RCC 7860 (cell line): ENCODE measurements at regions not wholly inside any gene's neighbourhood (a gene's known extent, or its start where the extent isn't known, plus 50 kb on each side); places are given as distances from the start of the nearest gene placed in this dataset.

Experiments used
- DNase-seq: peaks from one replicate; pipeline ENCODE4 v3.0.0-alpha.2; 2015; ENCODE audit warnings: low spot score
- FAIRE-seq: peaks from 2 replicates; lab custom pipeline; 2012; peaks lifted over from hg19 to GRCh38; lab: Jason Lieb, UNC

GRCh38 chr15:39226169-39226937 lies 354.5 kb upstream of the THBS1 start:
- FAIRE-seq = no peak

GRCh38 chr15:39227001-39227400 lies 353.9 kb upstream of the THBS1 start:
- FAIRE-seq (no peak), DNase-seq (peak; percentile 8)

More at GRCh38 chr15:39226169-39226937, 354.5 kb upstream of the THBS1 start:
- no peak for DNase-seq

- no peak for DNase-seq
- FAIRE-seq = no peak
Measured at GRCh38 chr15:39228889-39229288, 352.0 kb upstream of the THBS1 start.

- DNase-seq (no peak), FAIRE-seq (no peak)
Measured at GRCh38 chr15:39230205-39230907, 350.5 kb upstream of the THBS1 start.

- DNase-seq (no peak), FAIRE-seq (no peak)
Measured at GRCh38 chr15:39230908-39231285, 350.0 kb upstream of the THBS1 start.

GRCh38 chr15:39232512-39232911 lies 348.4 kb upstream of the THBS1 start:
- FAIRE-seq (peak; percentile 89), DNase-seq (peak; percentile 91)

GRCh38 chr15:39235084-39235795 lies 345.6 kb upstream of the THBS1 start:
- peak; percentile 91 for FAIRE-seq
- DNase-seq = peak; percentile 62

- DNase-seq (no peak), FAIRE-seq (no peak)
Measured at GRCh38 chr15:39236375-39236774, 344.5 kb upstream of the THBS1 start.

GRCh38 chr15:39238443-39238842 lies 342.4 kb upstream of the THBS1 start:
- DNase-seq (no peak), FAIRE-seq (no peak)

GRCh38 chr15:39239562-39239961 lies 341.3 kb upstream of the THBS1 start:
- DNase-seq = peak; percentile 76
- peak; percentile 95 for FAIRE-seq

GRCh38 chr15:39242345-39242744 lies 338.5 kb upstream of the THBS1 start:
- FAIRE-seq = peak; percentile 96
- DNase-seq = peak; percentile 84

GRCh38 chr15:39243396-39243795 lies 337.5 kb upstream of the THBS1 start:
- DNase-seq (peak; percentile 46), FAIRE-seq (no peak)

GRCh38 chr15:39244776-39245175 lies 336.1 kb upstream of the THBS1 start:
- DNase-seq (no peak), FAIRE-seq (no peak)

- FAIRE-seq (no peak), DNase-seq (no peak)
Measured at GRCh38 chr15:39246523-39246922, 334.4 kb upstream of the THBS1 start.

GRCh38 chr15:39247574-39247973 lies 333.3 kb upstream of the THBS1 start:
- DNase-seq (no peak), FAIRE-seq (no peak)

- no peak for FAIRE-seq
- no peak for DNase-seq
Measured at GRCh38 chr15:39248204-39248603, 332.7 kb upstream of the THBS1 start.

GRCh38 chr15:39250001-39250400 lies 330.9 kb upstream of the THBS1 start:
- no peak for FAIRE-seq
- no peak for DNase-seq

GRCh38 chr15:39250460-39251186 lies 330.3 kb upstream of the THBS1 start:
- no peak for DNase-seq

GRCh38 chr15:39251413-39252133 lies 329.3 kb upstream of the THBS1 start:
- DNase-seq (no peak), FAIRE-seq (no peak)

More at GRCh38 chr15:39250460-39251186, 330.3 kb upstream of the THBS1 start:
- FAIRE-seq = no peak

GRCh38 chr15:39252134-39252470 lies 328.8 kb upstream of the THBS1 start:
- FAIRE-seq (no peak), DNase-seq (no peak)
